GM21367 (cell line): ENCODE measurements at regions not wholly inside any gene's neighbourhood (a gene's known extent, or its start where the extent isn't known, plus 50 kb on each side); places are given as distances from the start of the nearest gene placed in this dataset.
"Not testable (repeated sequence)": the region's sequence is repeated elsewhere in the genome, so short reads cannot be mapped to it uniquely, and the experiment has no call there.

ENCODE experiments used
- ATAC-seq: cut with Tn5 transposase; IDR thresholded peaks from one replicate; pipeline ENCODE4 v1.9.1; 2021; ENCODE audit not compliant: unreplicated experiment

GRCh38 chr15:39016706-39017105, 452.1 kb upstream of the RASGRP1 start:
- ATAC-seq: no peak

DNA sequence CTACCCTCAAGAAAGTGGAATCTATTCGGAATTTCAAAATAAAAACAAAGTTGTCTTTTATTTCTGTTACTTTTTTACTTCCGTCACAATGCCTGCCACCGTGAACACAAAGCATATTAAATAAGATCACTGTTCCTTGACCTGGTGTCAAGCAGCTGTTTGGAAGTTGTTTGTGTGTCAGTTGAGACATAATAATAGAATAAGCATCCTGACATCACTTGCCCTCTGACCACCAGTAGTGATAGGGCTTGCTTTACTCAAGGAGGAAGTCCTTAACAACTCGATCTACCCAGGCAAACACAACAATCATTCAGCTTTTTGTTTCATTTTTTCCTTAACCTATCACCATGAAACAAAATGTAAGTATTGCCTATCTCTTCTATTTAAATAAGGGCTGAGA, 454.4 kb upstream of the RASGRP1 start:
- no peak for ATAC-seq

- no peak for ATAC-seq
Measured at GRCh38 chr15:39021341-39021740, 456.7 kb upstream of the RASGRP1 start.

GRCh38 chr15:39022532-39023305, 458.1 kb upstream of the RASGRP1 start:
- ATAC-seq: no peak

DNA sequence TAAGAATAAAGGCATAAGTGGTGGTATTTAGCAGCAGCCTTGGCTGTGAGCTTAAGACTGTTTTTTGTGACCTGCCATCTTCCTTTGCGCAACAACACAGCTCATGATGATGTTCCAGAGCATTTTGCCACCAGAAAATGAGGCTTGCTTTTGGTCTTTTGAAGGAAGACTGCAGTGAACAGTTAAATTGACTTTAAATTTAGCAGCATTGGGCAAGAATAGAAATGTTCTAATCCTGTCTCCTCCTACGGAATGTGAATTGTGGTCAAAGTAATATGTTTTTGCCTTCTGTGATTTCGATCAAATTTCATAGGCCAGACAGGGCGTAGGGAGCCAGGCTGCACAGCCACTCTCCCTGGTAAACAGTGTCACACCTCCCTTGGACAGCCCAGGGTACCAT, 460.7 kb upstream of the RASGRP1 start:
- ATAC-seq: no peak

- ATAC-seq: no peak
Measured at GRCh38 chr15:39025881-39026280, 461.3 kb upstream of the RASGRP1 start.

GRCh38 chr15:39028069-39028468, 463.5 kb upstream of the RASGRP1 start:
- ATAC-seq: no peak

DNA sequence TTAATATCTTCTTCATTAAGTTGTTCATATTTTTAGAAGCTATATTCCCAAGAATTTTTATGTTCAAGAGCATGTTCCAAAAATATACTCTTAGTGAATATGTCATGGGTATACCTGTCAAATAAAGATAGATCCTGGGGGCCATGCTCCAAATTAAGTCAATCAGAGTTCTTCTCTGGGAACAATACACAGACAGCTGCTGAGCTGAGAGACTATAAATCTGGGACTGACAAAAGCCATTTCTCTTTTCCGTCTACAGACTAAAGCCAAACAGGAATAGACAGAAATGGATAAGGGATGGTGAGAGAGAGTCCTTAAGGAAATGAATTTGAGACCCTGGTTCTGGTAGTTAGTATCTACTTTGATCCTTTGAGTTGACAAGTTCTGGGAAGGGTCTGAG, 465.1 kb upstream of the RASGRP1 start:
- ATAC-seq: no peak

GRCh38 chr15:39030291-39031070, 465.9 kb upstream of the RASGRP1 start:
- no peak for ATAC-seq

DNA sequence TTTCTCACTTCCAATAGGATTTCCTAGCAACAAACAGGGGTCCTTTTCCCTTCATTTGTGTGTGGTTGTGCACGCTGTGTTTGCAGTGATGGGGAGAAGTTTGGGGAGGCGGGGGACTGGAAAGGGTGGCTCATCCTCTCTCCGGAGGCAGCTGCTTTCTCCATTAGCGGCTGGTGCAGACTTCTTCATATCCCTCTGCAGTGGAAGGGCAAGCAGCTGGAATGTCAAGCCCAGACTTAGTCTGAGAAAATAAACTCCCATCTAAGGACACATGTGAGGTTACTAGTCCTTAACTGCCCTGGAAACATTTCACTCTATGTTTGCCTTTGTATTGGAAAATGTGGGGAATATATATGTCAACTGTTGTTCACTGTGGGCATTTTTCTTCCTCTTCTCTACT, 467.0 kb upstream of the RASGRP1 start:
- ATAC-seq: no peak

GRCh38 chr15:39034816-39035215, 470.2 kb upstream of the RASGRP1 start:
- no peak for ATAC-seq

DNA sequence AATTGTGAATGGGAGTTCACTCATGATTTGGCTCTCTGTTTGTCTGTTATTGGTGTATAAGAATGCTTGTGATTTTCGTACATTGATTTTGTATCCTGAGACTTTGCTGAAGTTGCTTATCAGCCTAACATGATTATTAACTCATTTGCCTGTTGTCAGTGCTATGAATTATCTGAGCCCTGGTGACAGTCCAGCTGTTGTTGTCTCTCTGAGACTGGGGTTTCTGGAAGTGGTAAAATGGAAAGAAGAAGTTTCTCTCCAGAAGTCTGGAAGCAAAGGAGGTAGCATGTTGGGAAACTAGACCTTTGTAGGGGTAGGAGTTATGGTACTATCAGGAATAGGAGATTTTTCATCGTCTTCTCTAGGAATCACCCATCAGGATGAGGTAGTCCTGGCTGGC, 473.0 kb upstream of the RASGRP1 start:
- ATAC-seq: not testable (repeated sequence)

GRCh38 chr15:39040861-39041260, 476.2 kb upstream of the RASGRP1 start:
- ATAC-seq: no peak

DNA sequence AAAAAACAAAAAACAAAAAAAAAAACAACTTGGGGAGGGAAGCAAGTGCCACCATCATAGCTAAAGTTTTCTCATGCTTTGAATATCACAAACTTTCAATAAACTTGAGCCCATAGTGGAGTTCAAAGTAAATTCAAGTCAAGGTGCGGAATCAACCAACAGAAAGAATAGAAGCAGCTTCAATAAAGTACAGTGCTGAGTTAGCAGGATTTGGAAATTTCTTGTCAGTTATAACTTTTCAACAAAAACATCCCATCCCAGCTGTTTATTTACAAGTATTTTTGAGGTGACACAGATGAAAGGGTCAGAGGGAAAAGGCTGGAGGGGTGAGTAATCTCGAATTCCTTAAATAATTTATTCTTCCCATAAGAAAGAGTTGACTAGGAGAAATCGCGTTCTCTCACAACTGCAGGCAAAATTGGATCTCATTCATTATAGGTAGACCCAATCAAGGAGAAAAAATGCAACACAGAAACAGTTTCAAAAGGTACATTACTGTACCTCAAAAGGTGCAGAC, 477.4 kb upstream of the RASGRP1 start:
- no peak for ATAC-seq

DNA sequence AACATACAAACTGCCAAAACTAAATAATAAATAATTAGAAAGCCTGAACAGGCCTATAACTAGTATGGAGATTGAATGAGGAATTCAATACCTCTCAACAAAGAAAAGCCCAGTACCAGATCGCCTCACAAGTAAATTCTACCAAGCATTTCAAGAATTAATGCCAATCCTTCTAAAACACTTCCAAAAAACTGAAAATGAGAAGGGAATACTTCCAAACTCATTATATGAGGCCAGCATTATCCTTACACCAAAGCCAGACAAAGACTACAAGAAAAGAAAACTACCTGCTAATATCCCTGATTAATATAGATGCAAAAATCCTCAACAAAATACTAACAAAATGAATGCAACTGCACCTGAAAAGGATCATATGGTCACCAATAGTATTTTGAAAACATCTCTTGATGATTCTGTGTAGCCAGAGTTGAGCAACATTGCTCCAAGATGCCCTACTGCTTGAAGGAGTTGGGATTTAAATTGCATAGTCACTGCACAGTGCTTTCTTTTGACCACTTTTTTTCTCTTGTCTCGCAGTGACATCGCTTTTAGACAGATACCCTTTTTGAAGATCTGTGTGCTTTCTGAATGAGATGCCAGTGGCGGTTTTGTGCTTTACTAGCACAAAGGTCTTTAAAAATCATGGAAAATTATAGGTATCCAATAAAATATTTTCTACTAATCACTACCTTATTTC, 487.2 kb upstream of the RASGRP1 start:
- no peak for ATAC-seq

GRCh38 chr15:39052323-39052705, 487.7 kb upstream of the RASGRP1 start:
- no peak for ATAC-seq

DNA sequence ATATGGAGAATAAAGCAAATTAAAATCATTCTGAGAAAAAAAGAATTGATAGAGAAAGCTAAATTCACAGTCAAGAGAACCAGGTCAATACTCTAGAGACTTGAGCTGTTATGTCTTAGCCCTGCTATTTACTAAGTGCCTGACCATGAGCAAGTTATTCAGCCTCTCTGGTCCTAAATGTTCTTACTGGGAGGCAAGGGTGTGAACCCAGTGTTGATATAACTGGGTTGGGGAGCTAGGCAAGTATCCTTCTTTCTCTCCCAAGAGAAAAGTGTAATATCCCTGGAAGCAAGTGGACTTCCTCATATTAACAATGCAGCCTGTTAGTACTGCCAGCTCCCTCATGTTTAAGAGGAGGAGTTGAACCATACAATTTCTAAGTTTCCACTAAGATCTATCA, 488.9 kb upstream of the RASGRP1 start:
- no peak for ATAC-seq

DNA sequence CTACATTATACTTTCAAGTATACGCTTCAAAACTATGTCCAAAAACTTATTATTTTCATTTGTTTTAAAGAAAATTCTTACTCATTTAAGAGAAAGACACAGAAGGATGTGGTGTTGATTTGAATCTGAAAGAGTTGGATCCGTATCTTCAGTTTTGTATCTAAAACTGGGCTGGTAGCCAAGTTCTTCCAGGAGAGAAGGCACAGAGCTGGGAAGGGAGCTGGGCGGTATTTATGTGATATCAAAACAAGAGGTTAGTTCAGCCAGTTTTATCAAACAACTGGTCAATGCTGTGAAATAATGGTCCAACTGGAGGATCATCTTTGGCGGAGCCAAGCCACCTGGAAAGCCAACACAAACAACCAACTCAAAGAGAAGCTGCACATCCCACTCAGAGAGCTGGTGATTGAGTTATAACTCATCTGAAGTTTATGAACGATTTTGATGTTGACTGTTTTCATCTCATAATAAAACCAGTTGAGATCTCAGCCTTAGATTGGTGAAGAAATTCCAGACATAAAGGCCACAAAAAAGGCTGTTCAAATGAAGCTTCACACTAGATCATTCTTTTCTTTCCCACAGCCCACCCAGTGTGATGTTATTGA, 489.6 kb upstream of the RASGRP1 start:
- ATAC-seq: no peak

- no peak for ATAC-seq
Measured at GRCh38 chr15:39056357-39056756, 491.7 kb upstream of the RASGRP1 start.

- no peak for ATAC-seq
Measured at GRCh38 chr15:39058351-39059131, 493.9 kb upstream of the RASGRP1 start.
